ACC112 (cell line): ENCODE measurements at regions not wholly inside any gene's neighbourhood (a gene's known extent, or its start where the extent isn't known, plus 50 kb on each side); places are given as distances from the start of the nearest gene placed in this dataset.

ENCODE experiments used
- H2AFZ ChIP-seq: fragments of 200-600 bp; sonication (generic); one replicate; pipeline ENCODE4 v1.6.0; 2017; ENCODE audit warnings: antibody characterized with exemption, low read length; ENCODE audit not compliant: unreplicated experiment
- H3K27ac ChIP-seq: fragments of 200-600 bp; sonication (generic); 2 replicates; pipeline ENCODE4 v1.5.1; 2014; ENCODE audit warnings: low read depth, mild to moderate bottlenecking, antibody characterized with exemption, low read length, moderate library complexity
- H3K27me3 ChIP-seq: fragments of 200-600 bp; sonication (generic); 2 replicates; pipeline ENCODE4 v1.6.1; 2014; ENCODE audit warnings: mild to moderate bottlenecking, antibody characterized with exemption, low read length, moderate library complexity, mixed read lengths; ENCODE audit not compliant: insufficient read depth
- H3K36me3 ChIP-seq: fragments of 200-600 bp; sonication (generic); 2 replicates; pipeline ENCODE4 v1.6.1; 2016; ENCODE audit warnings: mild to moderate bottlenecking, antibody characterized with exemption, low read length, moderate library complexity, mixed read lengths; ENCODE audit not compliant: insufficient read depth
- H3K4me1 ChIP-seq: fragments of 200-600 bp; sonication (generic); one replicate; pipeline ENCODE4 v1.6.1; 2016; ENCODE audit warnings: low read length, mixed read lengths; ENCODE audit not compliant: insufficient read depth, unreplicated experiment, control insufficient read depth
- H3K4me3 ChIP-seq: fragments of 200-600 bp; sonication (generic); 2 replicates; pipeline ENCODE4 v1.5.1; 2014; ENCODE audit warnings: mild to moderate bottlenecking, low read depth, low read length
- H3K79me2 ChIP-seq: fragments of 200-600 bp; sonication (generic); one replicate; pipeline ENCODE4 v1.6.0; 2016; ENCODE audit warnings: low read length; ENCODE audit not compliant: control insufficient read depth, unreplicated experiment, insufficient read depth

DNA sequence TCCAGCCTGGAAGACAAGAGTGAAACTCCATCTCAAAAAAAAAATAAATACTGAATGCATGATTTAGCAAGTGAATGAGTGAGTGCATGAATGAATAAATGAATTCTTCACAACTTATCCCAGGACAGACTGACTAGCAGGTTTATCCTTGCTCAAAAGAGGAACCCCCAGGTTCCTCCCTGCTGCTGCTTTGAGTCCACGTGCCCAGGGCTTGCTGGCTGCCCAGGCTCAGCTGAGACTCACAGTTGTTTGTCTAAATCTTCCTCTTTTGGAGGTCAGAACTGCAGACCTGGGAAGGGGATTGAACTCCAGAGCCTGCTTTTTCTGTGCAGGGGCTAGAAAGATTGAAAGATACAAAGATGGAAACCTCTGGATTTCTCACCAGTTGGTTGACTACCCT, 117.4 kb upstream of the TMEM45B start:
- H3K27ac ChIP-seq, result no peak overlapping the region
- no peaks in the 10 kb centered on the region for H3K79me2 ChIP-seq
- H3K36me3 ChIP-seq, result no peaks in the 10 kb centered on the region
- H3K4me1 ChIP-seq, result no peaks in the 10 kb centered on the region
- peaks cover 58% of the 10 kb centered on the region for H3K27me3 ChIP-seq
- H3K4me3 ChIP-seq, result no peak overlapping the region
- H2AFZ ChIP-seq, result no peak overlapping the region

DNA sequence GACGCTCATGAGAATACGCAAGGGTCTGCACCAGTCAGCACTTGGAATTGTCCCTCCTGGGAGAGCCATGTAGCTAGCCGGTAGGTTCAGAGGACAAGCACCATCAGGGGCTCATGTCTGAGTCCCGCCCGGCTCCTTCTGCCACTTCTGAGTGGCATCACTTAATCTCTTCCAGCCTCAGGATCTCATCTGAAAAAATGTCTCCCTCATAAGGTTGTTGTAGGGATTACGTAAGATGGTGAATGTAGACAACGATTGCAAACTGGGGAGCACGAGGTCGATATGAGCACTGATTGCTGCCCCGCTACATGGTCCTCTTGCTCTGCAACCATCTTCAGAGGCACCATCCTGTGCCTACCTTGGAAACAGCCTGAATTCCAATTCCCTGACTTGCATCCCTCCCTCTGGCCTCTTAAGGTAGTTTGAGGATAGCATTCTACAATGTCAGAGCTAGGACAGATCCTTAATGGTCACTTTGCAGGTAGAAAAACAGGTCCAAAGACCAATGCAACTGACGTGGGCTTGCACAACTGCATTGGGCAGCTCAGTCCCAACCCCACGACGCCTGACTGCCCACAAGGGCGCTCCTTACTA, 115.8 kb upstream of the TMEM45B start:
- Histone ChIP-seq H3K4me3 (no peak overlapping the region), H3K79me2 (no peaks in the 10 kb centered on the region), H3K27me3 (peaks cover 72% of the 10 kb centered on the region), H3K36me3 (no peaks in the 10 kb centered on the region), H2AFZ (no peak overlapping the region), H3K4me1 (no peaks in the 10 kb centered on the region), H3K27ac (no peak overlapping the region)

DNA sequence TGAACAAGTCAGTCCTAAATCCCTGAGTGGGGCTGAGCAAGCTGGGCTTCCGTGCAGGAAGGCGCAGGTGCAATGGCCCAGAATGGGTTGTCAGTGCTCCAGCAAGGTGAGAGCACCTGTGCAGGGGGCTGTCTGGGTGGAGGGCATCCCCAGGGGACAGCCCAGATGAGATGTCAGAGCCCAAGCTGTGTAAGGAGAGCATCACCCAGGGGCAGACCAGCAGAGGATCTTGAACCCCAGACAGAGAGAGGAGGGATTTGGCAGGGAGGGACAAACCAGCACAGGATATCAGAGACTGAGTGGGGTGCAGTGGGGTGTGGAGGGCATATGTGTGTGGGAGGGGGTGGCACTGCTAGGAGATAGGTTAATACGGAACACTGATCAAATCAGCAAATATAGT, 114.9 kb upstream of the TMEM45B start:
- Histone ChIP-seq H2AFZ (no peak overlapping the region), H3K36me3 (no peaks in the 10 kb centered on the region), H3K79me2 (no peaks in the 10 kb centered on the region), H3K27ac (no peak overlapping the region), H3K4me1 (no peaks in the 10 kb centered on the region), H3K27me3 (peaks cover 81% of the 10 kb centered on the region), H3K4me3 (no peak overlapping the region)

DNA sequence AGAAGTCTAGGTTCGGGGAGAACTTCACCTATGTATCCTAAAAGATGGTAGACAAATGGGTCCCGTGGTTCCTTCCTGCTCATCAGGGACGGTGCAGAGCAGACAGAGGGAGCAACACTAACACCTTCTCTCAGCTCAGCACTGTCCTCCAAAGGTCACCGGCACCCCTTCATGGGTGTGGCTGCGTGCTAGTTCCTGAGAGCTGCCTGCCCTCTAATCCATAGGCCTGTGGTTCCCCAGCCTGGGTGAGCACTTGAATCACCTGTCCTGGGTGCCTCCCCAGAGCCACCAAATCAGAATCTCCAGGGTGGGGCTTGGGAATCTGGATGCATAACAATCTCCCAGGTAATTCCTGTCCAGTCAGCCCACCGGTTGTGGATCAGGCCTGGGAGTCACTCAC, 113.9 kb upstream of the TMEM45B start:
- H3K36me3 ChIP-seq, result no peaks in the 10 kb centered on the region
- H3K27me3 ChIP-seq, result peaks cover 91% of the 10 kb centered on the region
- no peak overlapping the region for H3K27ac ChIP-seq
- H3K4me3 ChIP-seq, result no peak overlapping the region
- H2AFZ ChIP-seq, result no peak overlapping the region
- no peaks in the 10 kb centered on the region for H3K4me1 ChIP-seq
- no peaks in the 10 kb centered on the region for H3K79me2 ChIP-seq

DNA sequence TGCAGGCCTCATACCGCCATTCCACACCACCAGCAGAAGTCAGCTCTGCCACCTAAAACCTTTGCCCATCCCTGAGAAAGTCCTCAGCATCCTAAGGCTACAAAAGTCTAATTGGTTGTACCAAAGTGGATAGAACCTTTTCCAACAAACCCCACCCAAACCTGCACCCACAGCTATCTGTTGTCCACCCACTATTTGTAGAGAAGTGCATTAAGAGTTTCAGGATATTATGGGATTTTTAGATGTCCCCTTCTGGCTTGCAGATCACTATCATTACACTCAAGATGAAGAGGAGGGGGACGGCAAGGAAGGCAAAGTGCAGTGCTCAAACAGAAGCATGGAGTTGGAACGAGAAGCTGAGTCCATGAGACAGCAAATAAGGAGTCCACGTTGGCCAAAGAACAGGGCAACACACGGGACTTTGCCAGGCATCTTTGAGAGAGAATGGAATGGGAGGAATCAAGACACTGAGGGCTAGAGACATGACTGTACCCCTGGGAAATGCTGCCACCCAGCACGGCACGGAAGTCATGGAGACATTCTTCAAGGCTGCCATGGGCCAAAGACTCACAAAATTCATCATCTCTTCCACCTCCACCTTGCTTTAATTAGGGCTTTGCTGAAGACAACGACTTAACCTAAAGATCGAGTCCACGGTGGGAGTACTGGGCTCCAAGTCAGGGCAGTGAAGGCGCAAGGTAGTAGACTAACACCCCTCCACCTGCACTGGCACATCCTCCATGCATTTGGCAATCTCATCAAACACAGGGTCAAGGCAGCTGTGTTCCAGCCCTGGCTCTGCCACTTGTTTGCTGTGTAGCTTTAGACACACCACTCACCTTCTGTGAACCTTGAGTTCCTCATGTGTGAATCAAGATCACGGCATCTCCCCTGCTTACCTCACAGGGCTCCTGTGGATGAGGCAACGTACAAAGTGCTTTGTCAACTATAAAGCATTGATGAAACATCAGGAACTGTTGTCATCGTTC, 112.9 kb upstream of the TMEM45B start:
- H3K4me3 ChIP-seq, result no peak overlapping the region
- H3K27ac ChIP-seq, result no peak overlapping the region
- no peak overlapping the region for H2AFZ ChIP-seq
- peaks cover 87% of the 10 kb centered on the region for H3K27me3 ChIP-seq
- H3K79me2 ChIP-seq, result no peaks in the 10 kb centered on the region
- no peaks in the 10 kb centered on the region for H3K36me3 ChIP-seq
- H3K4me1 ChIP-seq, result no peaks in the 10 kb centered on the region

DNA sequence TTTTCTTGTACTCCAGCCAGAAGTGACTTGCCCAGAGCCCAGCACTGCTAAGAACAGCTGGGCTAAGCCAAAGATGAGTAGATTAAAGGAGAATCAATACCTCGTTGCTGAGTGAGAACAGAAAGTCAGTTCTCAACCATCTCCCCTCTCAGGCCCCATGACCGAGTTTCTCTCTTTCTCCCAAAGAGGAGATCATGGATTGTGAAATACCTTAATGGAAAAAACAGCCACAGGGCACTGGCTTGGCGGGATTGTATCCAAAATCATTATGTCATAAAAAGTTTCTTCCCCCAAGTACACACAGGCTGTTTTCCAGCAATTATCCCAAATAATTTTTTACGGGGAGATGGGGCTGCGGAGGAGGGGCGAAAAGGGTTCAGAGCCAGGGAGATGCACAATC, 111.8 kb upstream of the TMEM45B start:
- Histone ChIP-seq H3K4me3 (no peak overlapping the region), H2AFZ (no peak overlapping the region), H3K79me2 (no peaks in the 10 kb centered on the region)

DNA sequence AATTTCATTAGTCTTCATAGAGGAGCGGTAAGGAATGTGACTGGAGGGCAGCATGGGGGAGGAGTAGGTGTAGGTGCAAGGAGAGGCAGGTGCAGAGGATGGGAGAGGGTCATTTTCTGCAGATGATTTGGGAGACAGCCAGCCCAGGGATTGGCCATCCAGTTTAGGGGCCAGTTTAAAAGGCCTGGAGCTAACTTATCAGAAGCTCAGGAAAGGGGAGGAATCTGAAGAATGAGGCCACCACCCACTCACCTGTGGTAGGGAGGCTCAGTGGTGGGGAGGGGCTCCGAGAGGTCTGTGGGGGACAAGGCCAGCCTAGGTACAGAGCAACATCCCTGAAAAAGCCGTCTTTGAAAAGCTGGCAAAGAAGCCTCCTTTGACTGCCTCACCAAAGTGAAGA, 110.8 kb upstream of the TMEM45B start:
- no peaks in the 10 kb centered on the region for H3K36me3 ChIP-seq
- peaks cover 76% of the 10 kb centered on the region for H3K27me3 ChIP-seq

More for the DNA sequence above, 111.8 kb upstream of the TMEM45B start:
- no peak overlapping the region for H3K27ac ChIP-seq
- H3K36me3 ChIP-seq, result no peaks in the 10 kb centered on the region
- no peaks in the 10 kb centered on the region for H3K4me1 ChIP-seq
- H3K27me3 ChIP-seq, result peaks cover 82% of the 10 kb centered on the region

DNA sequence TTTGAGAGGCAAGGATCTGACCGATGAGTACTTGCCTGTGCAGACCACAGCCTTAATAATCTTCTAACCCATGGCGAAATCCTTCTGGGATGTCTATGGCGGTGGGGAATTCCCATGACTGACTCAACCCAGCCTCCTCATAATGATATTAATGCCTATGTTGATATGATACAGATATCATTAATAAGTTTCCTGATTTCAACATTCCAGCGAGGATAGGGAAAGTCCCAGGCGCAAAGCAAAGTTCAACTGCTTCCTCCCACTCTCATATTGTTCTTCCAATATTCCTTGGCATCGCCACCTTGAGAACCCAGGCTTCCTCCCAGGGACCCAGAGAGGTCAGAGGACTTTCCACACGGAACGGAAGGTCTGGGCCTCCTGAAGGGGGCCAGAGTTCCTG, 110.3 kb upstream of the TMEM45B start:
- Histone ChIP-seq H3K4me3 (no peak overlapping the region), H3K27me3 (peaks cover 76% of the 10 kb centered on the region), H3K4me1 (no peaks in the 10 kb centered on the region), H3K36me3 (no peaks in the 10 kb centered on the region), H3K79me2 (no peaks in the 10 kb centered on the region), H2AFZ (no peak overlapping the region), H3K27ac (no peak overlapping the region)

More for the DNA sequence above, 110.8 kb upstream of the TMEM45B start:
- H3K4me1 ChIP-seq, result no peaks in the 10 kb centered on the region
- no peaks in the 10 kb centered on the region for H3K79me2 ChIP-seq
- no peak overlapping the region for H3K27ac ChIP-seq
- no peak overlapping the region for H3K4me3 ChIP-seq
- no peak overlapping the region for H2AFZ ChIP-seq

DNA sequence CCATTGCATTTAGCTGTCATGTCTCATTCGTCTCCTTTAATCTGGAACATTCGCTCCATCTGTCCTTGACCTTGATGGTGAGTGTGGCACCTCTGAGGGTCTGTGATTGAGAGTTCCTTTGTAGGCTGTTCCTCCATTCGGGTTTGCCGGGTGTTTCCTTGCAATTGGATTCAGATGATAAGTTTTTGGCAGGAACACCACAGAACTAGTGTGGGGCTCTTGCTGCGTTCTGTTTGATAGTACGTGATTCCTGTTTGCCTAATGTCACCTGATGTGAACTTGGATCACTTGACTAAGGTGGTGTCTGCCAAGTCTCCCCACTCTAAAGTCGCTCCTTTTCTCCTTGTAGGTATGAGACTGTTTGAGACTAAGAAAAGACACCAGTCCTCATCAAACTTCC, 109.7 kb upstream of the TMEM45B start:
- H3K79me2 ChIP-seq, result no peaks in the 10 kb centered on the region
- H3K4me1 ChIP-seq, result no peaks in the 10 kb centered on the region
- no peaks in the 10 kb centered on the region for H3K36me3 ChIP-seq
- H2AFZ ChIP-seq, result no peak overlapping the region
- no peak overlapping the region for H3K4me3 ChIP-seq
- H3K27ac ChIP-seq, result no peak overlapping the region
- H3K27me3 ChIP-seq, result peaks cover 75% of the 10 kb centered on the region

DNA sequence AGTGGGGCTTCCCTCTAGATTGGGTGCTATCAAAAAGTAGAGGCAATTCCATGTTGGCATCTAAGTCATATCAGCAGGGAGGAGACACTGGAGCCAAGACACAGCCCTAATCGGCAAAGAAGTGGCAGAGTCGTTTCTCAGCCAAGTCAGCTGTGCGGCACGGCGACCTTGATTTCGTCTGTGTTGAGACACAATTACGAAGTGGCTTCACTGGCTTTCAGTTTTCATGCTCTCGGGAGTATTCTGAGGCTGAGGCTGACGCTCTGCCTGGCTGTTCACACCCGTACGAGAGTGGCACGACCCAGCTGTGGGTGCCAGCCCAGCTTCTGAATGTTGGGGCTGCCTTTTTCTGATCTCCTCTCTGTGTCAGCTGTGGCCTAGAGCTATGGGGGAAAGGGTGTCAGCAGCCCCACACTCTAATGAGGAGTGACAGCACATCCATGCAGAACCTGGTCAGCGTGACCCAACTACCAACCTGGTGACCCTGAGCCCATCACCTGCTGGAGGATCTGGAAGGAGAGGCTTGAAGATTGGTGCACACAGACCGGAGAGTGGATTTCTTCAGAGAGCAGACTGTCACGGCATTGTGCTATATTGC, 105.7 kb upstream of the TMEM45B start:
- H3K4me3 ChIP-seq, result no peak overlapping the region
- peaks cover 56% of the 10 kb centered on the region for H3K27me3 ChIP-seq
- no peaks in the 10 kb centered on the region for H3K79me2 ChIP-seq
- H3K4me1 ChIP-seq, result no peaks in the 10 kb centered on the region
- no peaks in the 10 kb centered on the region for H3K36me3 ChIP-seq
- no peak overlapping the region for H2AFZ ChIP-seq
- H3K27ac ChIP-seq, result no peak overlapping the region
